Neuronal stem cell (in vitro differentiated cells): ENCODE measurements at regions not wholly inside any gene's neighbourhood (a gene's known extent, or its start where the extent isn't known, plus 50 kb on each side); places are given as distances from the start of the nearest gene placed in this dataset.

Source experiments
- DNase-seq: peaks from one replicate; pipeline ENCODE4 v3.0.0-alpha.2; 2013; ENCODE audit warnings: low spot score
- H2AFZ ChIP-seq: one replicate; pipeline ENCODE4 v1.6.1; 2013; ENCODE audit warnings: mild to moderate bottlenecking, low read length, inconsistent platforms
- H2AK5ac ChIP-seq: 2 replicates; pipeline ENCODE4 v1.6.1; 2013; ENCODE audit warnings: low read depth, mild to moderate bottlenecking, inconsistent platforms, low read length, moderate library complexity, mixed read lengths
- H2BK120ac ChIP-seq: 2 replicates; pipeline ENCODE4 v1.6.1; 2013; ENCODE audit warnings: low read depth, mild to moderate bottlenecking, inconsistent platforms, low read length, moderate library complexity, mixed read lengths
- H2BK12ac ChIP-seq: one replicate; pipeline ENCODE4 v1.6.1; 2013; ENCODE audit warnings: low read length, inconsistent platforms
- H2BK15ac ChIP-seq: 2 replicates; pipeline ENCODE4 v1.6.1; 2013; ENCODE audit warnings: mild to moderate bottlenecking, low read length, inconsistent platforms, mixed read lengths
- H2BK5ac ChIP-seq: one replicate; pipeline ENCODE4 v1.6.1; 2013; ENCODE audit warnings: inconsistent platforms, mild to moderate bottlenecking, low read length, moderate library complexity
- H3K14ac ChIP-seq: one replicate; pipeline ENCODE4 v1.6.1; 2013; ENCODE audit warnings: low read length, inconsistent platforms
- H3K18ac ChIP-seq: 2 replicates; pipeline ENCODE4 v1.6.1; 2013; ENCODE audit warnings: low read length, inconsistent platforms
- H3K23ac ChIP-seq: 2 replicates; pipeline ENCODE4 v1.6.1; 2013; ENCODE audit warnings: low read depth, mild to moderate bottlenecking, mixed read lengths, low read length, inconsistent platforms; ENCODE audit not compliant: poor library complexity
- H3K27ac ChIP-seq: replicated peaks from 3 replicates; pipeline ENCODE4 v1.5.1; 2013; ENCODE audit warnings: low read length, inconsistent platforms
- H3K27me3 ChIP-seq, 3 experiments: 2 replicates each; pipeline ENCODE4 v1.6.1; 2013; ENCODE audit warnings: low read length in 3 of 3, mild to moderate bottlenecking in 2 of 3, inconsistent platforms in 1 of 3, low read depth in 1 of 3, mixed read lengths in 1 of 3, moderate library complexity in 1 of 3; ENCODE audit not compliant: control insufficient read depth in 3 of 3, insufficient read depth in 3 of 3
- H3K36me3 ChIP-seq, 2 donors: replicated peaks in 1 of 2; 2 replicates each; pipeline ENCODE4 v1.6.1; 2013; ENCODE audit warnings: low read length in 2 of 2; ENCODE audit not compliant: control insufficient read depth in 2 of 2, insufficient read depth in 2 of 2
- H3K4ac ChIP-seq: 2 replicates; pipeline ENCODE4 v1.6.1; 2013; ENCODE audit warnings: inconsistent platforms, mild to moderate bottlenecking, low read length, moderate library complexity
- H3K4me1 ChIP-seq, 2 donors: 1 replicate in 1 of 2; 2 replicates in 1 of 2; pipeline ENCODE4 v1.6.1; 2013; ENCODE audit warnings: low read length in 2 of 2, low read depth in 1 of 2; ENCODE audit not compliant: control insufficient read depth in 2 of 2, insufficient read depth in 1 of 2
- H3K4me2 ChIP-seq: one replicate; pipeline ENCODE4 v1.6.1; 2013; ENCODE audit warnings: mild to moderate bottlenecking, low read length, inconsistent platforms; ENCODE audit not compliant: insufficient read depth, poor library complexity, severe bottlenecking
- H3K4me3 ChIP-seq, 2 donors: 2 replicates each; pipeline ENCODE4 v1.5.1; 2013; ENCODE audit warnings: low read length in 2 of 2, mild to moderate bottlenecking in 2 of 2, inconsistent platforms in 1 of 2, moderate library complexity in 1 of 2
- H3K79me1 ChIP-seq: one replicate; pipeline ENCODE4 v1.6.1; 2013; ENCODE audit warnings: low read depth, mild to moderate bottlenecking, inconsistent platforms, low read length, moderate library complexity
- H3K9ac ChIP-seq: one replicate; pipeline ENCODE4 v1.6.1; 2013; ENCODE audit warnings: mild to moderate bottlenecking, low read depth, low read length, inconsistent platforms; ENCODE audit not compliant: poor library complexity
- H3K9me3 ChIP-seq, 2 donors: replicated peaks in 1 of 2; 2 replicates each; pipeline versions ENCODE3 to v1.6.1; 2013; ENCODE audit warnings: low read length in 2 of 2, mild to moderate bottlenecking in 2 of 2, inconsistent platforms in 1 of 2, low read depth in 1 of 2, mixed read lengths in 1 of 2, moderate library complexity in 1 of 2; ENCODE audit not compliant: control insufficient read depth in 2 of 2, insufficient read depth in 1 of 2
- H4K8ac ChIP-seq: one replicate; pipeline ENCODE4 v1.6.1; 2013; ENCODE audit warnings: low read depth, mild to moderate bottlenecking, inconsistent platforms, low read length, moderate library complexity
- H4K91ac ChIP-seq: one replicate; pipeline ENCODE4 v1.6.1; 2013; ENCODE audit warnings: low read length, low read depth, mild to moderate bottlenecking, inconsistent platforms; ENCODE audit not compliant: poor library complexity
- WGBS, 2 donors: extraction: QIAGEN DNeasy Blood & Tissue Kit; methylation state at CpG; one replicate each; pipeline ENCODE4 v1.1.7; 2013; ENCODE audit warnings: missing lambda C conversion rate in 2 of 2, mixed read lengths in 1 of 2; ENCODE audit not compliant: insufficient read length in 2 of 2, insufficient replicate concordance in 1 of 2; ENCODE audit errors: extremely low coverage in 2 of 2; 5-methylcytosine and 5-hydroxymethylcytosine counted together

GRCh38 chr15:98561169-98561941 lies 87.0 kb upstream of the IGF1R start:
- Histone ChIP-seq H2AK5ac (no peak overlapping the region), H3K9ac (no peak overlapping the region), H3K79me1 (no peaks in the 10 kb centered on the region), H4K8ac (no peak overlapping the region), H2AFZ (no peak overlapping the region), H3K36me3 (no peaks in the 10 kb centered on the region), H3K4me1 (no peaks in the 10 kb centered on the region), H2BK12ac (no peak overlapping the region), H3K27me3 (peaks cover 0 to 11% (median 0%) of the 10 kb centered on the region in 3 experiments), H2BK120ac (no peak overlapping the region), H3K9me3 (no peaks in the 10 kb centered on the region), H3K23ac (no peak overlapping the region), H3K27ac (no peak overlapping the region), H3K4ac (no peak overlapping the region), H3K18ac (no peak overlapping the region), H3K14ac (no peak overlapping the region), H3K4me3 (no peak overlapping the region), H2BK15ac (no peak overlapping the region), H3K4me2 (no peak overlapping the region), H2BK5ac (no peak overlapping the region), H4K91ac (no peak overlapping the region)
- WGBS, 2 donors, result no CpG with 5 or more reads among the region's 9 CpGs
- DNase-seq, result no peak

GRCh38 chr15:98562331-98562937 lies 85.9 kb upstream of the IGF1R start:
- Histone ChIP-seq H3K14ac (no peak overlapping the region), H2BK120ac (no peak overlapping the region), H3K9ac (no peak overlapping the region), H4K8ac (no peak overlapping the region), H2AFZ (no peak overlapping the region), H3K79me1 (no peaks in the 10 kb centered on the region), H3K27me3 (peaks cover 0 to 11% (median 0%) of the 10 kb centered on the region in 3 experiments), H3K18ac (peak overlapping the region; percentile 80), H2BK12ac (peak overlapping the region; percentile 79), H3K4me3 (no peak overlapping the region), H4K91ac (no peak overlapping the region), H2BK5ac (no peak overlapping the region), H3K4me1 (no peaks in the 10 kb centered on the region), H3K9me3 (no peaks in the 10 kb centered on the region), H3K4me2 (no peak overlapping the region), H3K36me3 (no peaks in the 10 kb centered on the region), H3K27ac (no peak overlapping the region), H2BK15ac (no peak overlapping the region), H3K23ac (no peak overlapping the region), H2AK5ac (peak overlapping the region; percentile 64), H3K4ac (no peak overlapping the region)
- DNase-seq, result no peak
- no CpG with 5 or more reads among the region's 18 CpGs for WGBS, 2 donors

GRCh38 chr15:98565566-98565965 lies 82.8 kb upstream of the IGF1R start:
- WGBS, 2 donors, result no CpG with 5 or more reads among the region's 12 CpGs
- peaks cover 0 to 6% (median 0%) of the 10 kb centered on the region in 3 experiments for H3K27me3 ChIP-seq

GRCh38 chr15:98567951-98568350 lies 80.4 kb upstream of the IGF1R start:
- Histone ChIP-seq H3K79me1 (no peaks in the 10 kb centered on the region), H2BK12ac (no peak overlapping the region), H4K8ac (no peak overlapping the region), H3K4me3 (no peak overlapping the region), H3K23ac (no peak overlapping the region), H3K27me3 (no peaks in the 10 kb centered on the region), H3K4me2 (no peak overlapping the region), H2BK15ac (no peak overlapping the region), H2AFZ (no peak overlapping the region), H3K36me3 (no peaks in the 10 kb centered on the region), H3K4ac (no peak overlapping the region), H2AK5ac (no peak overlapping the region), H4K91ac (no peak overlapping the region), H2BK5ac (no peak overlapping the region), H3K9ac (no peak overlapping the region), H3K27ac (no peak overlapping the region), H2BK120ac (no peak overlapping the region), H3K14ac (no peak overlapping the region), H3K4me1 (no peaks in the 10 kb centered on the region), H3K18ac (no peak overlapping the region), H3K9me3 (peaks cover 0 to 1% of the 10 kb centered on the region in 2 donors)
- no peak for DNase-seq
- no CpG with 5 or more reads among the region's 7 CpGs for WGBS, 2 donors

More at GRCh38 chr15:98565566-98565965, 82.8 kb upstream of the IGF1R start:
- Histone ChIP-seq H2BK5ac (no peak overlapping the region), H3K23ac (peak overlapping the region; percentile 68), H2AFZ (no peak overlapping the region), H3K4me3 (no peak overlapping the region), H2AK5ac (no peak overlapping the region), H4K8ac (no peak overlapping the region), H3K79me1 (no peaks in the 10 kb centered on the region), H3K4me2 (no peak overlapping the region), H3K4me1 (no peaks in the 10 kb centered on the region), H2BK15ac (no peak overlapping the region), H3K9me3 (peaks cover 0 to 1% of the 10 kb centered on the region in 2 donors), H4K91ac (no peak overlapping the region), H3K14ac (no peak overlapping the region), H3K18ac (no peak overlapping the region), H2BK120ac (no peak overlapping the region), H2BK12ac (no peak overlapping the region), H3K36me3 (no peaks in the 10 kb centered on the region), H3K9ac (no peak overlapping the region), H3K27ac (no peak overlapping the region), H3K4ac (no peak overlapping the region)
- no peak for DNase-seq
